ENCODE measurements at regions not wholly inside any gene's neighbourhood (a gene's known extent, or its start where the extent isn't known, plus 50 kb on each side); places are given as distances from the start of the nearest gene placed in this dataset.

GRCh38 chr3:99069973-99070372 lies 168.5 kb upstream of the DCBLD2 start:
- H3K9ac ChIP-seq (ENCODE audit: low read length) = no peak overlapping the region
- no peaks in the 10 kb centered on the region for H3K27me3 ChIP-seq (ENCODE audit: control insufficient read depth, insufficient read depth, low read length)
- H3K4me1 ChIP-seq (ENCODE audit: control insufficient read depth, insufficient read depth, low read length) = no peaks in the 10 kb centered on the region
- H3K27ac ChIP-seq (ENCODE audit: low read depth, low read length) = no peak overlapping the region
- no peak overlapping the region for H3K4me3 ChIP-seq (ENCODE audit: low read depth, low read length)
- peaks cover 9% of the 10 kb centered on the region; the same call in 1 of the 2 replicates for H3K9me3 ChIP-seq (ENCODE audit: control insufficient read depth, insufficient read depth, low read depth, low read length)
- H3K36me3 ChIP-seq (ENCODE audit: control insufficient read depth, insufficient read depth, low read length) = no peaks in the 10 kb centered on the region

- Histone ChIP-seq H3K9me3 (ENCODE audit: control insufficient read depth, insufficient read depth, low read depth, low read length) (peaks cover 10% of the 10 kb centered on the region), H3K27ac (ENCODE audit: low read depth, low read length) (no peak overlapping the region), H3K36me3 (ENCODE audit: control insufficient read depth, insufficient read depth, low read length) (no peaks in the 10 kb centered on the region), H3K9ac (ENCODE audit: low read length) (no peak overlapping the region), H3K4me1 (ENCODE audit: control insufficient read depth, insufficient read depth, low read length) (no peaks in the 10 kb centered on the region), H3K4me3 (ENCODE audit: low read depth, low read length) (no peak overlapping the region), H3K27me3 (ENCODE audit: control insufficient read depth, insufficient read depth, low read length) (no peaks in the 10 kb centered on the region)
These were observed 165.4 kb upstream of the DCBLD2 start for GRCh38 chr3:99066863-99067262.

GRCh38 chr3:99049164-99049563 lies 147.7 kb upstream of the DCBLD2 start:
- Histone ChIP-seq H3K9ac (ENCODE audit: low read length) (no peak overlapping the region), H3K27ac (ENCODE audit: low read depth, low read length) (no peak overlapping the region), H3K27me3 (ENCODE audit: control insufficient read depth, insufficient read depth, low read length) (0 out of 2 replicates have a peak, but pooled peaks cover 2% of the 10 kb centered on the region), H3K4me1 (ENCODE audit: control insufficient read depth, insufficient read depth, low read length) (no peaks in the 10 kb centered on the region), H3K36me3 (ENCODE audit: control insufficient read depth, insufficient read depth, low read length) (no peaks in the 10 kb centered on the region), H3K9me3 (ENCODE audit: control insufficient read depth, insufficient read depth, low read depth, low read length) (no peaks in the 10 kb centered on the region), H3K4me3 (ENCODE audit: low read depth, low read length) (no peak overlapping the region)

GRCh38 chr3:99041747-99042146 lies 140.3 kb upstream of the DCBLD2 start:
- Histone ChIP-seq H3K4me3 (ENCODE audit: low read depth, low read length) (no peak overlapping the region), H3K27ac (ENCODE audit: low read depth, low read length) (no peak overlapping the region), H3K9ac (ENCODE audit: low read length) (no peak overlapping the region), H3K4me1 (ENCODE audit: control insufficient read depth, insufficient read depth, low read length) (no peaks in the 10 kb centered on the region), H3K27me3 (ENCODE audit: control insufficient read depth, insufficient read depth, low read length) (no peaks in the 10 kb centered on the region), H3K36me3 (ENCODE audit: control insufficient read depth, insufficient read depth, low read length) (no peaks in the 10 kb centered on the region), H3K9me3 (ENCODE audit: control insufficient read depth, insufficient read depth, low read depth, low read length) (no peaks in the 10 kb centered on the region)

GRCh38 chr3:99031778-99032177 lies 130.3 kb upstream of the DCBLD2 start:
- H3K9ac ChIP-seq (ENCODE audit: low read length) = no peak overlapping the region
- H3K36me3 ChIP-seq (ENCODE audit: control insufficient read depth, insufficient read depth, low read length) = no peaks in the 10 kb centered on the region
- H3K27ac ChIP-seq (ENCODE audit: low read depth, low read length) = no peak overlapping the region
- H3K4me1 ChIP-seq (ENCODE audit: control insufficient read depth, insufficient read depth, low read length) = no peaks in the 10 kb centered on the region
- peaks cover 4% of the 10 kb centered on the region; the same call in 1 of the 2 replicates for H3K9me3 ChIP-seq (ENCODE audit: control insufficient read depth, insufficient read depth, low read depth, low read length)
- no peak overlapping the region for H3K4me3 ChIP-seq (ENCODE audit: low read depth, low read length)
- H3K27me3 ChIP-seq (ENCODE audit: control insufficient read depth, insufficient read depth, low read length) = no peaks in the 10 kb centered on the region

GRCh38 chr3:99023590-99024192 lies 122.2 kb upstream of the DCBLD2 start:
- H3K36me3 ChIP-seq (ENCODE audit: control insufficient read depth, insufficient read depth, low read length) = no peaks in the 10 kb centered on the region
- H3K4me1 ChIP-seq (ENCODE audit: control insufficient read depth, insufficient read depth, low read length) = no peaks in the 10 kb centered on the region
- no peak overlapping the region for H3K27ac ChIP-seq (ENCODE audit: low read depth, low read length)
- H3K4me3 ChIP-seq (ENCODE audit: low read depth, low read length) = no peak overlapping the region
- no peaks in the 10 kb centered on the region for H3K9me3 ChIP-seq (ENCODE audit: control insufficient read depth, insufficient read depth, low read depth, low read length)
- no peaks in the 10 kb centered on the region for H3K27me3 ChIP-seq (ENCODE audit: control insufficient read depth, insufficient read depth, low read length)
- no peak overlapping the region for H3K9ac ChIP-seq (ENCODE audit: low read length)

GRCh38 chr3:99021466-99021865 lies 120.0 kb upstream of the DCBLD2 start:
- no peaks in the 10 kb centered on the region for H3K9me3 ChIP-seq (ENCODE audit: control insufficient read depth, insufficient read depth, low read depth, low read length)

GRCh38 chr3:99016452-99016851 lies 115.0 kb upstream of the DCBLD2 start:
- 0 out of 2 replicates have a peak, but pooled peaks cover 2% of the 10 kb centered on the region for H3K9me3 ChIP-seq (ENCODE audit: control insufficient read depth, insufficient read depth, low read depth, low read length)
- no peak overlapping the region for H3K4me3 ChIP-seq (ENCODE audit: low read depth, low read length)
- H3K9ac ChIP-seq (ENCODE audit: low read length) = no peak overlapping the region
- H3K27ac ChIP-seq (ENCODE audit: low read depth, low read length) = no peak overlapping the region
- no peaks in the 10 kb centered on the region for H3K27me3 ChIP-seq (ENCODE audit: control insufficient read depth, insufficient read depth, low read length)
- no peaks in the 10 kb centered on the region for H3K36me3 ChIP-seq (ENCODE audit: control insufficient read depth, insufficient read depth, low read length)
- no peaks in the 10 kb centered on the region for H3K4me1 ChIP-seq (ENCODE audit: control insufficient read depth, insufficient read depth, low read length)

More at GRCh38 chr3:99021466-99021865, 120.0 kb upstream of the DCBLD2 start:
- Histone ChIP-seq H3K4me1 (ENCODE audit: control insufficient read depth, insufficient read depth, low read length) (no peaks in the 10 kb centered on the region), H3K36me3 (ENCODE audit: control insufficient read depth, insufficient read depth, low read length) (no peaks in the 10 kb centered on the region), H3K27ac (ENCODE audit: low read depth, low read length) (no peak overlapping the region), H3K27me3 (ENCODE audit: control insufficient read depth, insufficient read depth, low read length) (no peaks in the 10 kb centered on the region), H3K9ac (ENCODE audit: low read length) (no peak overlapping the region), H3K4me3 (ENCODE audit: low read depth, low read length) (no peak overlapping the region)

- H3K9me3 ChIP-seq (ENCODE audit: control insufficient read depth, insufficient read depth, low read depth, low read length) = 0 out of 2 replicates have a peak, but pooled peaks cover 2% of the 10 kb centered on the region
- no peaks in the 10 kb centered on the region for H3K4me1 ChIP-seq (ENCODE audit: control insufficient read depth, insufficient read depth, low read length)
- no peak overlapping the region for H3K27ac ChIP-seq (ENCODE audit: low read depth, low read length)
These were observed 112.4 kb upstream of the DCBLD2 start for GRCh38 chr3:99013777-99014315.

GRCh38 chr3:99013077-99013476 lies 111.6 kb upstream of the DCBLD2 start:
- H3K9me3 ChIP-seq (ENCODE audit: control insufficient read depth, insufficient read depth, low read depth, low read length) = 0 out of 2 replicates have a peak, but pooled peaks cover 2% of the 10 kb centered on the region
- H3K9ac ChIP-seq (ENCODE audit: low read length) = no peak overlapping the region
- no peaks in the 10 kb centered on the region for H3K36me3 ChIP-seq (ENCODE audit: control insufficient read depth, insufficient read depth, low read length)
- no peaks in the 10 kb centered on the region for H3K27me3 ChIP-seq (ENCODE audit: control insufficient read depth, insufficient read depth, low read length)
- H3K4me1 ChIP-seq (ENCODE audit: control insufficient read depth, insufficient read depth, low read length) = no peaks in the 10 kb centered on the region
- no peak overlapping the region for H3K4me3 ChIP-seq (ENCODE audit: low read depth, low read length)
- no peak overlapping the region for H3K27ac ChIP-seq (ENCODE audit: low read depth, low read length)

More at GRCh38 chr3:99013777-99014315, 112.4 kb upstream of the DCBLD2 start:
- no peak overlapping the region for H3K9ac ChIP-seq (ENCODE audit: low read length)
- no peak overlapping the region for H3K4me3 ChIP-seq (ENCODE audit: low read depth, low read length)
- H3K36me3 ChIP-seq (ENCODE audit: control insufficient read depth, insufficient read depth, low read length) = no peaks in the 10 kb centered on the region
- no peaks in the 10 kb centered on the region for H3K27me3 ChIP-seq (ENCODE audit: control insufficient read depth, insufficient read depth, low read length)

GRCh38 chr3:99012051-99012450 lies 110.6 kb upstream of the DCBLD2 start:
- Histone ChIP-seq H3K27me3 (ENCODE audit: control insufficient read depth, insufficient read depth, low read length) (no peaks in the 10 kb centered on the region), H3K9me3 (ENCODE audit: control insufficient read depth, insufficient read depth, low read depth, low read length) (0 out of 2 replicates have a peak, but pooled peaks cover 2% of the 10 kb centered on the region), H3K9ac (ENCODE audit: low read length) (no peak overlapping the region), H3K4me3 (ENCODE audit: low read depth, low read length) (no peak overlapping the region), H3K27ac (ENCODE audit: low read depth, low read length) (no peak overlapping the region), H3K4me1 (ENCODE audit: control insufficient read depth, insufficient read depth, low read length) (no peaks in the 10 kb centered on the region), H3K36me3 (ENCODE audit: control insufficient read depth, insufficient read depth, low read length) (no peaks in the 10 kb centered on the region)

Data from HUES6 (cell line).